GM20000 (cell line): ENCODE measurements at regions not wholly inside any gene's neighbourhood (a gene's known extent, or its start where the extent isn't known, plus 50 kb on each side); places are given as distances from the start of the nearest gene placed in this dataset.

ENCODE experiments used
- DNase-seq: peaks from one replicate; pipeline ENCODE4 v3.0.0; 2012; ENCODE audit warnings: low spot score
- CTCF ChIP-seq: IDR thresholded peaks from 2 replicates; pipeline ENCODE4 v1.5.1; 2012; ENCODE audit warnings: mild to moderate bottlenecking, control low read depth; ENCODE audit errors: extremely low read depth, missing control alignments

- no peak for TF ChIP-seq CTCF
- DNase-seq, result no peak
Measured at GRCh38 chr2:126221506-126221905, 434.5 kb upstream of the GYPC start.

- no peak for DNase-seq
- no peak for TF ChIP-seq CTCF
Measured at GRCh38 chr2:126222278-126222677, 433.7 kb upstream of the GYPC start.

- TF ChIP-seq CTCF, result no peak
- DNase-seq, result no peak
Measured at GRCh38 chr2:126224776-126225175, 431.2 kb upstream of the GYPC start.

DNA sequence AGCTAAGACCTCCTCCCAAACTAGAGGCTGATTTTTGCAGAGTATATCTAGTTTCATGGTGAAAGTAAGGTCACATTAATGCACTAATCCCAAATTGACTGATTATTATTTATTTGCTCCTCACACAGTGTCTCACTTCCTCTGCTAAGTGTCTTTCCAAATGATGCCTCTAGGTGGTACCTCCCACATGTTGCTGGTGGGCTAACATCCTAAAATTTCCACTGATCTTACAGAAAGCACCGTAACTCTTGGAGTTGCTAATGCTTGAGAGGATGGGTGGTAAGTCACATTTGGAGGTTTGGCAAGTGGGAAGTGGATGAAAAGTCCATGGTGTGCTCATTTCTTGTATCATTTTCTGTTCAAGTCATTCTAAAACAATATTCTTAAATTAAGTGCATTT, 428.7 kb upstream of the GYPC start:
- DNase-seq, result no peak

GRCh38 chr2:126228531-126228930, 427.4 kb upstream of the GYPC start:
- no peak for DNase-seq
- no peak for TF ChIP-seq CTCF

More for the DNA sequence above, 428.7 kb upstream of the GYPC start:
- TF ChIP-seq CTCF, result no peak

DNA sequence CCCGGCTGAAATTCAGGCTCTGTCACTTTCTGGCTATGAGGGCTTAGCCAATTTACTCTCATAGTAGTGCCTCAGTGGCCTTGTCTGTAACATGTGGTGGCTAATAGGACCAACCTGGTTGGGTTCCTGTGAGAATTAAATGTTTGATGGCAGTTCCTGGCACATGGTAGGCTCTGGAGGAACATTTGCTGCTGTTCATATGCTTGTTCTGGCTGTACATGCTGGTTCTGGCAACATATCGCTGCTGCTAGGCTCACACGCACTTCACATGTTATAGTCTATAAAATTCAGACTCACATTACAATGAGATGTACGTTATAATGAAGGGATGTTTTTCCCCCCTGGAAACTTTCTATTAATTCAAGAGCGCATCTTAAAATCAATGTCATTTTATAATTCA, 417.7 kb upstream of the GYPC start:
- no peak for DNase-seq
- TF ChIP-seq CTCF, result no peak

DNA sequence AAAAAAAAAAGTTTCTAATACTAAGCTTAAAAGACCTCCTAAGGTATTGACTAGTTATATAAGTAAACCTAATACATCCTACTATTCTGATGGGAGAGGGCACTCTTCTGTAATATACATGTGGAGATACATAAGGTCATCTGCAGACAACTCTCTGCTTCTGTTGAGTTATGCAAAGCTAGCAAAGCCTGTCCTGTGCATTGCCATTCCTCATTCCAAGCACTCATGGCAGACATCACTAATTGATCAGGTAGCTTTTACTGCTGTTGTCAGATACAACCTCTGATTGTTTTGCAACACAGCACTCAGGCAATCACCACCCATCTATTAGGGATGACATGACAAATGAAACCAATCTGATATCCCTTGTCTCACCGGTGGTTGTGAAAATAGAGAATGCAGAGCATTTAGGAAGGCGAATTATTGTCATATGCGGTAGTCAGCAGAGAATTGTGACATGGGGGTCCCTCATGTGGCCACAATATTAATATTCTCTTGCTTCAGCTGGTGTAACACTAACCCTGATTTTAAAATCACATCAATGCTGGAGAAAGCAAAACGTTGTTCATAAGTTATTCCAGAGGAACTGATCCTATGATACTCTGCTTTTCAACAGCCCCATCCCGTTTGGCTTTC, 416.5 kb upstream of the GYPC start:
- no peak for DNase-seq
- TF ChIP-seq CTCF, result no peak

- no peak for TF ChIP-seq CTCF
- no peak for DNase-seq
Measured at GRCh38 chr2:126241001-126241400, 415.0 kb upstream of the GYPC start.
